ENCODE measurements at regions not wholly inside any gene's neighbourhood (a gene's known extent, or its start where the extent isn't known, plus 50 kb on each side); places are given as distances from the start of the nearest gene placed in this dataset.

- TF ChIP-seq POLR2A (IDR thresholded peaks at IDR 0.05): no peak
- TF ChIP-seq, protein P1, sequence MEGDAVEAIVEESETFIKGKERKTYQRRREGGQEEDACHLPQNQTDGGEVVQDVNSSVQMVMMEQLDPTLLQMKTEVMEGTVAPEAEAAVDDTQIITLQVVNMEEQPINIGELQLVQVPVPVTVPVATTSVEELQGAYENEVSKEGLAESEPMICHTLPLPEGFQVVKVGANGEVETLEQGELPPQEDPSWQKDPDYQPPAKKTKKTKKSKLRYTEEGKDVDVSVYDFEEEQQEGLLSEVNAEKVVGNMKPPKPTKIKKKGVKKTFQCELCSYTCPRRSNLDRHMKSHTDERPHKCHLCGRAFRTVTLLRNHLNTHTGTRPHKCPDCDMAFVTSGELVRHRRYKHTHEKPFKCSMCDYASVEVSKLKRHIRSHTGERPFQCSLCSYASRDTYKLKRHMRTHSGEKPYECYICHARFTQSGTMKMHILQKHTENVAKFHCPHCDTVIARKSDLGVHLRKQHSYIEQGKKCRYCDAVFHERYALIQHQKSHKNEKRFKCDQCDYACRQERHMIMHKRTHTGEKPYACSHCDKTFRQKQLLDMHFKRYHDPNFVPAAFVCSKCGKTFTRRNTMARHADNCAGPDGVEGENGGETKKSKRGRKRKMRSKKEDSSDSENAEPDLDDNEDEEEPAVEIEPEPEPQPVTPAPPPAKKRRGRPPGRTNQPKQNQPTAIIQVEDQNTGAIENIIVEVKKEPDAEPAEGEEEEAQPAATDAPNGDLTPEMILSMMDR (IDR thresholded peaks at IDR 0.05): no peak
Observed at GRCh38 chr15:93413745-93414144, 324.7 kb upstream of the RGMA start.
